ENCODE measurements at regions not wholly inside any gene's neighbourhood (a gene's known extent, or its start where the extent isn't known, plus 50 kb on each side); places are given as distances from the start of the nearest gene placed in this dataset.

DNA sequence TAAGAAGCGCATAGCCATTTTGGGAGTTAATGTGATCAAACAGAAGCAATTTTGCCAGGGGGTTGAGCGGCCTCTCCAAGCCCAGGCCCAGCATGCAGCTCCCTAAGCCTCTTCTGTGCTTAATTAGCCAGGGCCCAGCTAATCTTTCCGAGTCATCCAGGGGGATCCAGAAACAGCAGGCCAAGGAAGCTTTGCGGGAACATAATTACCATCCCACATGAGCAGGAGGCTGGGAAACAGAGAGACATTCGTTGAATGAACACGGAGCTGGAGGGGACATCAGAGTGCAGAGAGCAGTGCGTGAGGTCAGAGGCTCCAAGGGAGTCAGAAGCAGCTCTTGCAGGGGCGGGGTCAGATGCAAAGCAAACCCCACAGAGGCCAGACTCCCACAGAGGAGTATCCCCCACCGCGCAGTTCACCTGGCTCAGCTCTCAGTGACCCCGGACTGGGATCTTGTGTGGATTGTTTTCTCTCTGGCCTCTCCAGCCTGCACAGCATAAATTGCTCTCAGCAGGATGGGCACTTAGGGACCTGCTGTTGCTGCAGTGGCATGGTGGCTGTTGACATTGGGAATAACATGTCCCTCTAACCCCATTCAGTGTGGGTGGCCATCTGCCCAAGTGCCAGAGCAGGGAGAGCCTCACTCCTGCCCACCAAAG lies 657.4 kb downstream of the AJAP1 start:
- TF ChIP-seq, protein P1, sequence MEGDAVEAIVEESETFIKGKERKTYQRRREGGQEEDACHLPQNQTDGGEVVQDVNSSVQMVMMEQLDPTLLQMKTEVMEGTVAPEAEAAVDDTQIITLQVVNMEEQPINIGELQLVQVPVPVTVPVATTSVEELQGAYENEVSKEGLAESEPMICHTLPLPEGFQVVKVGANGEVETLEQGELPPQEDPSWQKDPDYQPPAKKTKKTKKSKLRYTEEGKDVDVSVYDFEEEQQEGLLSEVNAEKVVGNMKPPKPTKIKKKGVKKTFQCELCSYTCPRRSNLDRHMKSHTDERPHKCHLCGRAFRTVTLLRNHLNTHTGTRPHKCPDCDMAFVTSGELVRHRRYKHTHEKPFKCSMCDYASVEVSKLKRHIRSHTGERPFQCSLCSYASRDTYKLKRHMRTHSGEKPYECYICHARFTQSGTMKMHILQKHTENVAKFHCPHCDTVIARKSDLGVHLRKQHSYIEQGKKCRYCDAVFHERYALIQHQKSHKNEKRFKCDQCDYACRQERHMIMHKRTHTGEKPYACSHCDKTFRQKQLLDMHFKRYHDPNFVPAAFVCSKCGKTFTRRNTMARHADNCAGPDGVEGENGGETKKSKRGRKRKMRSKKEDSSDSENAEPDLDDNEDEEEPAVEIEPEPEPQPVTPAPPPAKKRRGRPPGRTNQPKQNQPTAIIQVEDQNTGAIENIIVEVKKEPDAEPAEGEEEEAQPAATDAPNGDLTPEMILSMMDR (IDR thresholded peaks at IDR 0.05): no peak
- TF ChIP-seq POLR2A (IDR thresholded peaks at IDR 0.05): no peak

Measured in breast epithelium (tissue), 3 donors.